ENCODE measurements at regions not wholly inside any gene's neighbourhood (a gene's known extent, or its start where the extent isn't known, plus 50 kb on each side); places are given as distances from the start of the nearest gene placed in this dataset.

DNA sequence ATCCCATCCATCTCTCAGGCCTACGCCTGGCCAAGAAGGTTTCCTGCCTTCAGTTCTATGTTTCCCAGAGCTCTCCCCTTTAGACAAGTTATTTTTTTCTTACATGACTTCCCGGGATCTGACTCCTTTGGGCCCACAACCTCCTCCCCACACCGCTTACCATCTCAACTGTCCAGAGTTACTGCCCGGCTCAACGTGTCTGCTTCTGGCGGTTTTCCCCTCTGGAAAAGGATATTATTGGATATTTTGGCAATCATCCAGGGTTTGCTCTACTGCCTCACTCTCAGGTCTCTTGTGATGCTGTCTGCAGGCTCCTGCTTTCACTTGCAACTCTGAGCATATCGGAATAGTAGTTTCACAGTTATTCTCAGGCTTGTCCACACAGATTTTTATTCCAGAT is 318.2 kb upstream of the CAMK1G start:
- no peak for DNase-seq (ENCODE audit: low read depth in 2 of 2)

DNA sequence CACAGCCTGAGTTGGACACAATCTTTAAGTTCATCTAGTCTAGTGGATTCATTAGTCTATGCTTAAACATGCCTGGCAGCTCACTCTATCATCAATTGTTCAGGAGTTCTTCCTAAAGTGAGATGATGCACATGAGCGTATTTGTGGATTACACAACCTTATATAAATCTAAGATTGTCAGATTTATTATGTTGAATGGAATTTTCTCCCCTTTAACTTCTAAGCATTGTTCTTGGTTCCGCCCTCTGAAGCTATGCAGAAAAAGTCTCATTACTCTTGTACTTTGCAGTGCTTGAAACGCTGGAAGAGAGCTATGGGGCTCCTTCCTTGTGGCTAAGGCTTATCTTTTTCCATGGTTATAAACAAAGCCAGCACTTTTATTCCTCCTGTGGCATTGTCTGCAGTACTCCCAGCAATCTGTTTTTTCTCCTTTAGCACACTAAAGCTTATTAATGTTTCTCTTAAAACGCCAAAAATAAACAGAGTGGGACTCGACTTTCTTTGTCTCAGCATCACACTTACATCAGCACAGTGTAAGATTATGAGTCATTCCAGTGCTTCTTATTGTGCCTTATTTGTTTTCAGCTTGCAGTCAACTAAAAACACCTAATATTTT is 316.8 kb upstream of the CAMK1G start:
- DNase-seq (ENCODE audit: low read depth in 2 of 2), result no peak

DNA sequence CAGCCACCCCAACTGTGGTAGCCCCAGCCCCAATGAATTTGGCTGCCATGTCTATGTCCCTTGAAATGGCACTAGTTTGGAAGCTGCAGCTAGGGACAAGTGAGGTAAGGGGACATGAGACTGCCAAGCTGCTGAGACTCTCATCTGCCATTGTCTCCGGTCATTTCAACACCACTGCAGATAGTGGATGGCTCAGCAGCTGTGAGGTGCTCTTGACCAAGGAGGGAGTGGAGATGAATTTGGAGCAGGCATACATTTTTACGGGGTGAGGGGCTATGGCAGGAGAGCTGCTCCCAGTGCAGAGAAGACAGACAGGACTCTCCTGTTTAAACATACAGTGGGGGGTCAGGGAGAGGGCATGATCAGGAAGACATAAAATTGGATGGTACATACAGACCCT is 315.5 kb upstream of the CAMK1G start:
- no peak for DNase-seq (ENCODE audit: low read depth in 2 of 2)

DNA sequence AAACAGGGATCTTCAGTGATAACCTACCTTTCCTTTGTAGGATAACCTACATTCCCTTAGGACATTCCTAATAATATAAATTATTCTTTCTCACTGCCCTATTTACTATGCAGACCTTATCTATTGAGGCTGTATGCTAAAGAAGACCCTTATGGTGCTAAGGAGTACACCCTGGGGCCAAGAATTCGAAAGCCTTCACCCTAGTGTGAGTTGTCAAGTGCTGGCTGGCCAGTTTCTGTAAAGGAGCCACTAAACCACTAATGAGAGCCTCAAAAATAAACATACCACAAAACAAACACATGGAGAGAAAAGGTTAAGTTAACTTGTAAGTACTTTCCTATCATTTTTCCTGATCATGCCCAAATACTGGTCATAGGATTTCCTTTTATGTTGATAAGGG is 315.0 kb upstream of the CAMK1G start:
- no peak for DNase-seq (ENCODE audit: low read depth in 2 of 2)

DNA sequence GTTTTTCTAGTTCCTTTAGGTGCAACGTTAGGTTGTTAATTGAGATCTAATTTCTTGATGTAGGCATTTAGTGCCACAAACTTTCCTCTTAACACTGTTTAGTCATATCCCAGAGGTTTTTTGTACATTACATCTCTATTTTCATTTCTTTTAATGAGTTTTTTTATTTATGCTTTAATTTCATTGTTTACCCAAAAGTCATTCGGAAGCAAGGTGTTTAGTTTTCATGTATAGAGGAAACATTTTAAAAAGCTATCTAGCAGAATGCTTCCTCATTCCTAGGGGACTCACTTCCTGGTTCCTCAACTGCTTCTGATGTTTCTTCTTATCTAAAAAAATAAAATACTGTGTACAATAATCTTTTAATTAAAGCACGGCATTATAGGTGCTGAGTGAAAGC is 307.2 kb upstream of the CAMK1G start:
- DNase-seq (ENCODE audit: low read depth in 2 of 2), result no peak

DNA sequence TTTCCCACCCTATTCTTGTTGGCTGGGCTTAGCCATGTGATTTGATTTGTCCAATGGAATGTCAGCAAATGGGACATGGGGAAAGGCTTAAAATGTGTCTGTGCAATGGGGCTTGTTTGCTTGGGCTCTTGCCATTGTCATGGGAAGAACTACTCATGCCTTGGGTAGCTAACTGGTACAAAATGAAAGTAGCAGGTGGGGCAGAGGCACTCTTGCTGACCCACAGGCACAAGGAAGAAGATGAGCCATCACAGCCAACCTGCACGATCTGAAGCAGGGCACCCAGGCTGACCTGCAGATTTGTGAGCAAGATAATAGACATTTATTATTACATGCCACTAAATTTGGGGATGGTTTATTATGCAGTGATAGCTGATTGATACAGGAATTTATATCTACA is 305.9 kb upstream of the CAMK1G start:
- no peak for DNase-seq (ENCODE audit: low read depth in 2 of 2)

DNA sequence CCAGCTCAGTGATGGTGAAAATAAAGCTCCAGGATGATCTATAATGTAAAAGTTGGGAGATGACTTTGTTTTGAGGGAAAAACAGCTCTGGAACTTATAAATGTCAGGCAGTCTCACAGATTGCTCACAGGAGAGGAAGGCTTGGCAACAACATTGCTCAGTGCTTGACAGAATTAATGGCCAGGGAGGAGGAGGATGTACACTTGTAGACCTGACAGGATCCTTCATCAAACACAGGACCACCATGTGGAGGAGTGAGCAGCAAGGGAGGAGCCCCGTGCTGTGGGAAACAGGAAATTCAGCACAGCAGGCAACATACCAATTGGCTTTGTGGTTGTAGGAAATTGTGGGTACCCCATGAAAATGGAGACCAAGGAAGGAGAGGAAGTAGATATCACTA is 291.8 kb upstream of the CAMK1G start:
- DNase-seq (ENCODE audit: low read depth in 2 of 2), result no peak

DNA sequence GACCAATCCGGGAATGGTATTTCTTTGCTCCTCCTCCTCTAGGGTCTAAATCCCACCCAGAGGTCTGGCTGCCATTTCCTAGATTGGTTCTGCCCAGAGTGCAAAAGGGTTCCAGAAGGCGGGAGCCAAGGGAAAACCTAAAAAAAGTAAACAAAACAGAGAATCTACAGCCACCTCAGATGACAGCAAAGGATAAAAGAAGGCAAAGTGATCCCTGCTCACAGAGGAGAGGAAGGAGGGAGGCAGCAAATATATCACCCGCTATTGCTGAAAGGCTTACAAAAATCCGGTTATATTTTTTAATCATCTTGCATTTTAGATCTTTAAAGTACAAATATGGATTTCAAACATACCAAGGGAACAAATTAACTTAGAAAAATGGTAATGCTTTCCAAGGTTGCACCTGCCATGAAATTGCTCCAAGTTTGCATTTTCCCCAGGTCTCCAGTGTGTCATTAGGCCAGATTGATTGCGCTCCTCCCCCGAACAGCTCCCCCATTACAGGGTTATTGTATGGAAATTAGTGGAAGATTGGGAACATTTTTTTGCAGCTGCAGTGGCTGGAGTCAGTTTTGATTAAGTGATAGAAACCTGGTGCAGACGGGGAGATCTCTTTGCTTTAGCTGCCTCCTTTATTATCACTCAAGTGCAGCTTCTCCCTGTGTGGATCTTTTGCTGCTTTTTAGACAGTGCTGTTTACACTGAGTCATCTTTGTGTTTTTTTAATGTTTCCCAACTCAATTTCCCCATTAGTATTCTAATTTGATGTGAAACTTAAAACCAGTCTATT is 280.5 kb upstream of the CAMK1G start:
- DNase-seq (ENCODE audit: low read depth in 2 of 2), result no peak

DNA sequence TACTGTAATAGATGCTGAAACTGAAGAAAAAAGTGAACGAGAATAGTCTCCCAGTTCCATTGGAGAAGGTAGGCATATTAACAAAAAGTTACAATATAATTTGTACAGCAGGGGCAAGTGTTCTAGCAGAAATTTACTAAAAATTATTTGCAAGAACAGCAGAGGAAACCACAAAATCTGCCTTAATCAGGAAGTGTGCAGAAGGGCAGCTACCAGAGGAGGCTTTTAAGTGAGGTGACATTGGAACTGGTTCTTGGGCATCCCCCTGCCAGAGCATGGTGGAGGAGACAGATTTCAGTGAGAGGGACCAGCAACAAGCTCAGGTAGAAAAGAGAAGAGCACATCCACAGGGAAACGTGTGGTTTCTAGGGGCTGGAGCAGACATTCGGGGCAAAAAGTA is 279.3 kb upstream of the CAMK1G start:
- no peak for DNase-seq (ENCODE audit: low read depth in 2 of 2)

DNA sequence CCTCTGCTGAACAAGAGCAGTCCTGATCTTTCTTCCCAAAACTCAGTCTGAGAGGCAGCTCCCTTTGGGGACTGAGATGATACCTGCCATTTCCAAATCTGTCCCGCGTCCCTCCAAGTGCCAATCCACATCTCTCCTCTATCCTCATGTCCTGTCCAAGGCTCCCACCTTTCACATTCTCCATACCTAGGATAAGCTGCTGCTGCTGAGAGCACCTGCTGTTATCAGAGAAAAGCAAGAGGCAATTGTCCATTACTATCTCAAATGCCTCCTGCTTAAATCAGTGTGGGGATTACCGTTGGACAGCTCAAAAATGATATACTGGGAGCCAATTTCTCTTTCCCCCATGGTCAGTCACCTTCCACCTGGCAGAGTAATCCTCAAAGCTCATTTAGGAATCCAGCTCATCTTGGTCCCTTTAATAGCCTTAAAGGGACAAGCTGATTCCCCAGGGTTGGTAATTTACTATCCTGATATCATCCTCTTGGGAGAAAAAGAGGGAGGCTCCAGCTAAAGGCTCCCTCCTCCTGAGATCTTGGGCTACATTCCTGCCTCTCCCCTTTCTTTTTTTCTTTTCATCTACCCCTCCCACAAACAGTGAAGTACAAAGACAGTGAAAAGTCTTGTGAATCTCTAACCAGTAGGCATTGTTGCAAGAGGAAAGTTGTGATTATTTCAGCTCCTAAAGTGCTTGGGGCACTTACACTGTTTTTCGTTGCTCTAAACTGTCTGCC is 278.1 kb upstream of the CAMK1G start:
- DNase-seq (ENCODE audit: low read depth in 2 of 2), result no peak

DNA sequence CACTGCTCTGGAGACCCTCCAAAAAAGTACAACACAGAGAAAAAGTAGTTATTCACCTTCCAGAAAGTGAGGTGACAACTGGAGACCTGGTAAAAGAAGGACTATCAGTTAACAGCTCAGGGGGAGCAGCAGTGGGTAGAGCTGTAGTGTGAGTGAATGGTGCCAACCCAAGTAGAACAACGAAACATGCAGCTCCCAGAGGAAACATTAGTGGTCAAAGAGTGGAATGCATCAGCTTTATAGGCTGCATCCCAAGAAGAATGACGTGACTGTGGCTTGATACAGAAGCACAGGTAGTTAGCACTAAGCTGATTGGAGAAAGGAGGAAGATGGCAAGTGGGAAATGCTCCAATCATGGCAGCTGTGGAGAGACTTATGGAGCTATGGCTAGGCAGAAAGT is 275.7 kb upstream of the CAMK1G start:
- DNase-seq (ENCODE audit: low read depth in 2 of 2), result no peak

DNA sequence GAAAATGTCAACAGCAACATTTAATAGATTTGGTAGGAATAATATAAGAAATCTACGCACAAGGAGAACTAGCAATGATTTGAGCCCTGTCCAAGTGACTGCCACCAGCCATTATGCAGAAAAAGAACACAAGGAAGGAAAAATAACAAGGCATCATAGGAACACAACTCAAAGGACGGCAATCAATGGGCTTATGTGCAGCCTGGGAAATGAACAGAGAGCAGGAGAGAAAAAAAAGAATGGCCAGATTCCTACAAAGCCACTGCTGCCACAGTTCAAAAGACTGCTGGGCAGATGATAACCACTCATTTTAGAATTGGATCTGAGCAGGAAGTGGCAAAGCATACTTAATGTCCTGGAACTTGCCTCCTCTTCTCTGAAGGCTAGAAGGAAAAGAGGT is 274.3 kb upstream of the CAMK1G start:
- DNase-seq (ENCODE audit: low read depth in 2 of 2), result no peak

DNA sequence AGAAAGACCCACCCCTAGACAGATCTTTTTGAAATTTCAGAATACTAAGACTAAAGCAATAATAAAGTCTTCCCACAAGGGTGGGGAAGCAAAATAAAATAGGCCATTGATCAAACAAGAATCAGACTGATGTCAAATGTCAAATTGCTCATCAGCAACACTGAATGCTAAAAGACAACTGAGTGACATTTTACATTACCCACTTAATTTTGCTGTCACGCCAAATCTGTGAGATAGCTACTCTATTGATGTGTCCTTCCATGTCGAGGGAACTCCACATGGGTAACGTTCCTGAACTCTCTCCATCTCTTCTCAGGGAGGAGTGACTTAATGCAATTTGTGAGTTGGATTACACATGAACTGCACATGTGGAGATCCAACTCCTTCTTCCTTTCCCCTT is 271.7 kb upstream of the CAMK1G start:
- no peak for DNase-seq (ENCODE audit: low read depth in 2 of 2)

DNA sequence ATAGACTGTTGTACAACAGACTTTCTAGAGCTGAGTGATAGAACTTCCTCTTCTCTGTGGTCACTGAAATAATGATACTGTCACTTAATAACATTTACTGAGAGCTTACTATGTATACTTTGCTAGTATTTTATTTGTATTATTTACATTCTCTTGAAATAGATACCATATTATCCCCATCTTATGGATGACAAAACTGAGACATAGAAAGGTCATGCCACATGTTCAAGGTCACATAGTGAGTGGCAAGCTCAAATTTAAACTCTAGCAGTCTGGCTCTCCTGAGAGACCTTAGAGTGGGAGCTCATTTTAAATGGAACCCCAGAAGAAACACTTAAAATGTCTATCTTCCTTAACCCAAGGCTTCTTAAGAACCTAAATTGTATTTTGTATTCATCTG is 266.6 kb upstream of the CAMK1G start:
- DNase-seq (ENCODE audit: low read depth in 2 of 2), result no peak

DNA sequence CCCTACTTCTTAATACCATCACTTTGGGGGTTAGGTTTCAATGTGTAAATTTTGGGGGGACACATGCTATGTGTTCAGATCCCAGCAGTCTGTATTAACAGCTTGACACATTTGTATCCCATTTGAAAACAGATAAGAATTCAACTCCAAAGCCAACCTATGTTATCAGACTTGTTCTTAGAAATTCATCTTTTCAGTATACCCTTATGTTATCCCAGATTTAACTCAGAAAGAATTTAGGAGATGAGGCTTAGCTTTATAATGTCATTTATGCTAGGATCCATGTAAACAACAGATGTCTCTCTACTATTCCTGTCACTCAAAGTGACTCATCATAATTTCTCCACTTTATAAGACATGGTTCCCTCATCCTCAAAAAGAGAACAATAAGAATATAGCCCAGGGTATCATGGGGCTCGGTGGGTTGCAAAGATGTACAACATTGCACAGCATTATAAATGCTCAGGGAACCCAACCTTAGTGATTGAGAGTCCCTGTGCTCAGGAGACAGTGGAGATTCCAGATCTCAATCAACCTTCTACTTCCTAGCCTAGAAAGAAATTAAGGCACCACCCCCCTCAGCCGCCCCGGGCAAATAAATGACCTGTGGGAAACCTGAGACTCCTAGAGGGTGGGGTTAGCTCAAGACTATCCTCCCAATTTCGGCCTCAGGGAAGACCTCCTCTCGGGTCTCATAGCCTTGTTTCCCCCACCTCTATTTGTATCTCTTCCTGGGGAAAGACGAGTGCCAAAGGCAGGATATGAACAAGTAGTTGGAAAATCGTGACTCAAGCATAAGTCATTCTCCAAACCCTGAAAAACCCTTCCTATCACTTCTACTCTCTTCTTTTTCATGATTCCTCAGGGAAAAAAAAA is 265.1 kb upstream of the CAMK1G start:
- DNase-seq (ENCODE audit: low read depth in 2 of 2), result no peak

DNA sequence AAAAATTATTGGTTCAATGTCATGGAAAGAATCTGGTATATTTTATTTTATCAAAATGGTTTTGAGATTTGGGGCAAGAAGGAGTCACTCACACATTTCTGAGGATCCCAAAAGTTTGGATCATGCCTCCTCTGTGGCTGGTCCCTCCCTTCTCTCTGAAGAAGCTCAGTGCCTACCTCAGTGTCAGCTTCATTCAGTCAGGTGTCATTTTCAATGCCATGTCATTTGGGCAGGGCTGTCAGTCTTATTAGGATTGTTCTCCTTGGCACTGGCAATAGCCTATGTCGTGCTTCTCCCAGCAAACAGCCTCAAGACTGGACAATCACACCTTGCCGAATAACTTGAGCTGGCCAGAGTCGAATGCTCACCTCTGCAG is 264.5 kb upstream of the CAMK1G start:
- DNase-seq (ENCODE audit: low read depth in 2 of 2), result no peak

DNA sequence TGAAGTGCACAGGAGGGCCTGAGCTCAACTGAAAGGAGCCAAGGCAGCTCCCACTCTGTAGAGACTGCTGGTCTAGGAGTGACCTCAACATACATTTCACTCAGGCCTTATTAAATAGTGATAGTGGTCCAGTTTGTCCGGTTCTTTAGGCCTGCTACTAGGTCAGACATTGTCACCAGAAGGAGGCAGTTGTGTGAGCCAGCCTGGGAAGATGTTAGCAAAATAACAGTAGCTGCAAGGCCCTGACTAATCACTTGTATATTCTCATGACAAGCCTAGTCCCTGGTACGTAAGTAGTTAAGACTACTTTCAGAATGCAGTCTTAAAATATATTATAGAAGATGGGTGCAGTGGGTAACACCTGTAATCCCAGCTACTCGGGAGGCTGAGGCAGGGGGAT is 264.0 kb upstream of the CAMK1G start:
- DNase-seq (ENCODE audit: low read depth in 2 of 2), result no peak

DNA sequence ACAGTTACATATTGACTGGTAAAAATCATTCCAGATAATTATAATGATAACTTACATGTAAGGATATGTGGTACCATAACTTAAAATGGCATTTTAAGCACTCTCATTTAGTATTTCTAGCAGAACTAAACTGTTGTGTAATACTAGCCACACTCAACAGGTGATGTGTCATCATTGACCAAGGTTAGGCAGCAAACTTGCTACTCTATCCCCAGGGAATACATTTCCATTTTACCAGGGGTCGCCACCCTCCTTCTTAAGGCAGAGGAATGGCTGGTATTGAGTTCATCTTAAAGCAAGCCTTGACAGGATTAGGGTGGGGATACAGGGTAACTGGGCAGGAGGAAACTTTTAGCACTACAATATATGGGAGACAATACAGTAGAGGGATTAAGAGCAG is 259.8 kb upstream of the CAMK1G start:
- DNase-seq (ENCODE audit: low read depth in 2 of 2), result no peak

DNA sequence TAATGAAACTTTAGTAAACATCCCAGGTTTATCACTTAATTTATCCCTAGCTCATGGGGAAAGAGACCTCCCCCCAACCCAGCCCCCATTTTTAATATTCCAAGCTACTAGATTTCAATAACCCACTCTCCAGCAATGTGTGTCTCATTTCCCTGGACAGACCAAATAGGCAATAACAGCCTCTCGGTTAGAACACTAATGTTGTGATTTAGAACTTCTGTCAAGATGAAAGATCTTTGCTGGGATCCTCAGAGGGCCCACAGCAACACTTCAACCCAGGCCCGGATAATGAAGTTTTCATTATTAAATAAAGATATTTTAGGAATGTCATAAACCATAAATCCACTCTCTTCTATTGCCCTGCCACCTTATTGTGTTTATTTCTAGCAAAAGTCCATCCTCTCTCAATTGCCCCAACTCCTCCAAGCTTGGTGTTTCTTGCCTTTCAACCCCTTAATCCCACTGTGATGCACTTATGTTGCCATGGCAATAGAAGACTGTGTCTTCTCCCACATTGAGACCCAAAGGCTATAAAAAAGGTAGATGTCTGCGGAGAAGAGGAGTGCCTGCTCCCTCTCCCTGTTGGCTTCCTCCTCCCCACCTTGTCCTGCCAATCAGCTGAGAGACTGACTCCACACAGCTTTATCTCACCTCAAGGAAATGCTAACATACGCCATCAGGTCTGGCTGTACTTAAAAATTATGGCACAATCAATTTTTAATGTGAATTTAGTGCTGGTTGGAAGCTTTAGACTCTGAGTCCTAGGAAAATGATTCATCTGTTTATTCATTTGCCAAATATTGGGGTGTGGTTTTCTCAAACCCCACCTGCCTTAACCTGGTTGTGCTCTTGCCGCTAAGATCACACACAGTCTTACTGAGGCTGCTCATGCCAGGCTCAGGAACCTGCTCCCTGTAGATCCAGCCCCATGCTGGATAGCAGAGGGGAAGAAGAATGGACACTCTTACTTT is 258.3 kb upstream of the CAMK1G start:
- no peak for DNase-seq (ENCODE audit: low read depth in 2 of 2)

DNA sequence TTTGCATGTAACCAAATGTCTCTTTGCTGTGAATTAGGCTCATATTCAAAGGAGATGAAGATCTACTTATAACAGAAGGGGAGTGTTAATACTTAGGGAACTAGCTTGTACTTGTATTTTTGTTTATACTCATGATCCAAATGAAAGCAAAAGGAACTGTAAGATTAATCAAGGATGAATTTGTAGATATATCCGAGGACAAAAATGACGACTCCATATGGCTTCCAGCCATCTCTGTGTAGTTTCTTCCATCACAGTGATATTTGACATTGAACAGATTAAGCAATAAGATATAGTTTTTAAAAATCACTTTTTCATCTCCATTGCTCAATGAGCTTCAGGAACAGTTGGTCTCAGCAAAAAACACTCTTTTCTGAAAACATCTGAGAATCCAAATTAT is 257.4 kb upstream of the CAMK1G start:
- DNase-seq (ENCODE audit: low read depth in 2 of 2), result no peak

DNA sequence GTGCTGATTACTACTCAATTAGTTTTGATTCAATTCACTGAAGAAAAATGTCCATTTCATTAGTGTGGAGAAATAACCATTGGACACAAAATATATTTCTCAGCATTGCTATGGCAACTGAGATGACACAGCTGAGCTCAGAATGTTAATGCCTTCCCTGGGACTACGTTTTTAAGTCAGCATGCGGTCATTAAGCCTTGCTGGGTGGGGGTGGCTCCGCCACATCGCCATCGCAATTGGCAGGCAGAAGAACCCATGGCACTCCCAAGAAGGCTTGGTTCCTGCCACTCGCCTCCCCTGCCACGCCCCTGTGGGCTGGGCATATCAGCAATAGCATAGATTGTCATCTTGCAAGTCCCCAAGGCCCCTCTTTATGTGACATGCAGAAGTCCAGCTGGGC is 256.7 kb upstream of the CAMK1G start:
- no peak for DNase-seq (ENCODE audit: low read depth in 2 of 2)

Measured in stimulated activated CD8-positive, alpha-beta memory T cell treated with anti-CD3 and anti-CD28 coated beads, Interleukin-2, amount 100 ng/mL, for 48 hours (primary cell).